Skeletal muscle tissue (tissue), 3 donors: ENCODE measurements at regions not wholly inside any gene's neighbourhood (a gene's known extent, or its start where the extent isn't known, plus 50 kb on each side); places are given as distances from the start of the nearest gene placed in this dataset.

Source experiments
- H3K27ac ChIP-seq: one replicate; pipeline ENCODE4 v1.7.0; 2013; ENCODE audit warnings: mild to moderate bottlenecking, low read depth, low read length, inconsistent platforms
- H3K27me3 ChIP-seq, 3 donors: one replicate each; pipeline ENCODE4 v1.7.0; 2013; ENCODE audit warnings: low read length in 3 of 3; ENCODE audit not compliant: control insufficient read depth in 3 of 3, insufficient read depth in 3 of 3
- H3K36me3 ChIP-seq, 3 donors: one replicate each; pipeline ENCODE4 v1.7.0; 2013; ENCODE audit warnings: low read length in 3 of 3; ENCODE audit not compliant: control insufficient read depth in 3 of 3, insufficient read depth in 3 of 3
- H3K4me1 ChIP-seq, 3 donors: one replicate each; pipeline ENCODE4 v1.7.0; 2013; ENCODE audit warnings: low read length in 3 of 3, mild to moderate bottlenecking in 3 of 3; ENCODE audit not compliant: control insufficient read depth in 3 of 3, insufficient read depth in 3 of 3
- H3K4me3 ChIP-seq, 3 donors: one replicate each; pipeline ENCODE4 v1.7.0; 2013; ENCODE audit warnings: low read length in 3 of 3
- H3K9ac ChIP-seq, 3 donors: one replicate each; pipeline ENCODE4 v1.7.0; 2013; ENCODE audit warnings: low read length in 3 of 3, mild to moderate bottlenecking in 3 of 3, moderate library complexity in 2 of 3, low read depth in 1 of 3
- H3K9me3 ChIP-seq, 3 donors: one replicate each; pipeline ENCODE4 v1.7.0; 2013; ENCODE audit warnings: low read length in 3 of 3; ENCODE audit not compliant: control insufficient read depth in 3 of 3
- donor health status: Osteomylitis.

GRCh38 chr18:40523287-40523686 is 1431.7 kb upstream of the PIK3C3 start:
- H3K4me3 ChIP-seq: no peak overlapping the region
- H3K4me1 ChIP-seq: no peaks in the 10 kb centered on the region
- H3K36me3 ChIP-seq: no peaks in the 10 kb centered on the region

GRCh38 chr18:40501026-40501425 is 1454.0 kb upstream of the PIK3C3 start:
- no peak overlapping the region for H3K9ac ChIP-seq
- no peak overlapping the region for H3K27ac ChIP-seq
- H3K36me3 ChIP-seq: no peaks in the 10 kb centered on the region
- H3K4me3 ChIP-seq: no peak overlapping the region
- no peaks in the 10 kb centered on the region for H3K9me3 ChIP-seq
- H3K4me1 ChIP-seq: no peaks in the 10 kb centered on the region
- H3K27me3 ChIP-seq: no peaks in the 10 kb centered on the region

More at GRCh38 chr18:40523287-40523686, 1431.7 kb upstream of the PIK3C3 start:
- Histone ChIP-seq H3K27me3 (no peaks in the 10 kb centered on the region), H3K9ac (no peak overlapping the region), H3K9me3 (no peaks in the 10 kb centered on the region), H3K27ac (no peak overlapping the region)

- Histone ChIP-seq H3K4me3 (no peak overlapping the region), H3K9ac (no peak overlapping the region), H3K36me3 (no peaks in the 10 kb centered on the region), H3K27me3 (no peaks in the 10 kb centered on the region), H3K9me3 (no peaks in the 10 kb centered on the region), H3K4me1 (no peaks in the 10 kb centered on the region), H3K27ac (no peak overlapping the region)
Observed at GRCh38 chr18:40494603-40495002, 1460.4 kb upstream of the PIK3C3 start.

GRCh38 chr18:40493316-40493715 is 1461.7 kb upstream of the PIK3C3 start:
- no peak overlapping the region for H3K9ac ChIP-seq
- no peak overlapping the region for H3K4me3 ChIP-seq
- H3K4me1 ChIP-seq: no peaks in the 10 kb centered on the region
- no peaks in the 10 kb centered on the region for H3K27me3 ChIP-seq
- H3K27ac ChIP-seq: no peak overlapping the region
- H3K36me3 ChIP-seq: no peaks in the 10 kb centered on the region
- no peaks in the 10 kb centered on the region for H3K9me3 ChIP-seq

GRCh38 chr18:40489301-40489700 is 1465.7 kb upstream of the PIK3C3 start:
- H3K27ac ChIP-seq: no peak overlapping the region
- H3K4me1 ChIP-seq: no peaks in the 10 kb centered on the region
- no peaks in the 10 kb centered on the region for H3K36me3 ChIP-seq
- H3K9me3 ChIP-seq: no peaks in the 10 kb centered on the region
- H3K9ac ChIP-seq: no peak overlapping the region
- no peak overlapping the region for H3K4me3 ChIP-seq
- no peaks in the 10 kb centered on the region for H3K27me3 ChIP-seq

- Histone ChIP-seq H3K4me3 (no peak overlapping the region), H3K27ac (no peak overlapping the region), H3K4me1 (no peaks in the 10 kb centered on the region), H3K9ac (no peak overlapping the region), H3K9me3 (no peaks in the 10 kb centered on the region), H3K27me3 (no peaks in the 10 kb centered on the region), H3K36me3 (no peaks in the 10 kb centered on the region)
Observed at GRCh38 chr18:40485318-40485717, 1469.7 kb upstream of the PIK3C3 start.

- H3K27me3 ChIP-seq: no peaks in the 10 kb centered on the region
- no peaks in the 10 kb centered on the region for H3K36me3 ChIP-seq
- no peak overlapping the region for H3K9ac ChIP-seq
- no peaks in the 10 kb centered on the region for H3K9me3 ChIP-seq
- no peak overlapping the region for H3K27ac ChIP-seq
- no peak overlapping the region for H3K4me3 ChIP-seq
- no peaks in the 10 kb centered on the region for H3K4me1 ChIP-seq
Observed at GRCh38 chr18:40473221-40474029, 1481.6 kb upstream of the PIK3C3 start.

GRCh38 chr18:40470723-40471122 is 1484.3 kb upstream of the PIK3C3 start:
- Histone ChIP-seq H3K27ac (no peak overlapping the region), H3K36me3 (no peaks in the 10 kb centered on the region), H3K4me1 (no peaks in the 10 kb centered on the region), H3K9ac (no peak overlapping the region), H3K4me3 (no peak overlapping the region), H3K27me3 (no peaks in the 10 kb centered on the region), H3K9me3 (no peaks in the 10 kb centered on the region)

- no peak overlapping the region for H3K9ac ChIP-seq
- H3K27ac ChIP-seq: no peak overlapping the region
- no peak overlapping the region for H3K4me3 ChIP-seq
- H3K36me3 ChIP-seq: no peaks in the 10 kb centered on the region
- no peaks in the 10 kb centered on the region for H3K4me1 ChIP-seq
- no peaks in the 10 kb centered on the region for H3K27me3 ChIP-seq
- no peaks in the 10 kb centered on the region for H3K9me3 ChIP-seq
Observed at GRCh38 chr18:40469851-40470250, 1485.2 kb upstream of the PIK3C3 start.

- H3K9me3 ChIP-seq: no peaks in the 10 kb centered on the region
- H3K27me3 ChIP-seq: no peaks in the 10 kb centered on the region
- H3K9ac ChIP-seq: no peak overlapping the region
- H3K4me1 ChIP-seq: no peaks in the 10 kb centered on the region
- no peak overlapping the region for H3K27ac ChIP-seq
- no peaks in the 10 kb centered on the region for H3K36me3 ChIP-seq
- no peak overlapping the region for H3K4me3 ChIP-seq
Observed at GRCh38 chr18:40469316-40469715, 1485.7 kb upstream of the PIK3C3 start.
